Testis (tissue), 2 donors: ENCODE measurements at regions not wholly inside any gene's neighbourhood (a gene's known extent, or its start where the extent isn't known, plus 50 kb on each side); places are given as distances from the start of the nearest gene placed in this dataset.

Source experiments
- CTCF ChIP-seq, 3 experiments: fragments of 450-650 bp in 2 of 3; fragments of 200-600 bp in 1 of 3; sonication (generic) in 1 of 3; IDR thresholded peaks; one replicate each; pipeline ENCODE4 v1.5.1; 2016 to 2019; ENCODE audit warnings: antibody characterized with exemption in 3 of 3, mild to moderate bottlenecking in 2 of 3, moderate library complexity in 1 of 3
- POLR2A ChIP-seq: fragments of 450-650 bp; IDR thresholded peaks from one replicate; pipeline ENCODE4 v1.6.1; 2017; ENCODE audit warnings: antibody characterized with exemption, mild to moderate bottlenecking, moderate library complexity

- TF ChIP-seq CTCF (IDR thresholded peaks at IDR 0.05) (no peak), POLR2A (no peak)
Measured at GRCh38 chr11:106280036-106280435, 202.6 kb downstream of the AASDHPPT start.
